22Rv1 (cell line): ENCODE measurements at regions not wholly inside any gene's neighbourhood (a gene's known extent, or its start where the extent isn't known, plus 50 kb on each side); places are given as distances from the start of the nearest gene placed in this dataset.

Source experiments
- CTCF ChIP-seq: fragments of 450-650 bp; IDR thresholded peaks from 2 replicates; pipeline ENCODE4 v1.5.1; 2017; ENCODE audit warnings: mild to moderate bottlenecking
- ZFX ChIP-seq: fragments of 450-650 bp; IDR thresholded peaks from 2 replicates; pipeline ENCODE4 v1.6.1; 2017; ENCODE audit warnings: antibody characterized with exemption, borderline replicate concordance

- TF ChIP-seq CTCF (no peak), ZFX (no peak)
Measured at GRCh38 chr6:55696041-55696440, 117.0 kb upstream of the HMGCLL1 start.
